Hepatic stellate cell (primary cell): ENCODE measurements at regions not wholly inside any gene's neighbourhood (a gene's known extent, or its start where the extent isn't known, plus 50 kb on each side); places are given as distances from the start of the nearest gene placed in this dataset.

Experiments used
- DNase-seq: peaks from one replicate; pipeline ENCODE4 v3.0.0; 2011; ENCODE audit warnings: low spot score

- no peak for DNase-seq
Measured at GRCh38 chr18:39113790-39114189, 1548.2 kb upstream of the CELF4 start.

DNA sequence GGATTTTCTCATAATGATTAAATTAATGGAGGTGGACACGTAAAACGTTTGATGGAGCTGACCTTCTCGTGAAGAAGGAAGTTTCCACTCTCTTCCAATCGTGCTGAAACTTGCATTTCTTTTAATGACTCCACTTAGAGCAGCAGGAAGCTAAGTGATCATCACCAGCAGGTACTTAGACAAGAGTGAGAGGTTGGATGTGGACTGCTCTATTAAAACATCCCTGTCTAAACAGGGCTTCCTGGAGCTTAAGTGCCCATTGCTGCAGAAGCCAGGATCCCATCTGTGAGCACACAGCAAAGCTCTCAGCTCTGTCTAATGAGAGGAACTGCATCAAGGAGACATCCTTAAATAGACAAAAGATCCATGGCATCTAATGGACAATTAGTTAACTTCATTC, 1539.5 kb upstream of the CELF4 start:
- no peak for DNase-seq

DNA sequence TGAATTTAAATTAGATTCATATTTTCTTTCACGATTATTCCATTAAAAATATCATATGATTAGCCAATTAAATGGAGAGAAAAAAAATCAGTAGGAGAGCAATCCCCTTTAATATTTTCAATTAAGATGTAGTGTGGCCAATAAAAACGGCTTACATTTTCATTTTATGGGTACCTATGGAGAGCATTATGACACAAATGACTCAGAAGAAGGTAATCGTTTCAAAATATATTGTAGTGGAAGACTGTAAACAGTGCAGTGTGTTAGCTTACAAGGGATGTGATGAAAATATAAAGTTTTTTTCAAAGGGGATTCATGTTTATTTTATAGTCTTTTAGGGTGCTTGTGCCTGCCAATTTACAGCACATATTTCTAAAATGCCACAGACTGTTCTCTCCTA, 1507.4 kb upstream of the CELF4 start:
- no peak for DNase-seq

- DNase-seq: no peak
Measured at GRCh38 chr18:39062426-39062825, 1496.8 kb upstream of the CELF4 start.

GRCh38 chr18:39058386-39059000, 1492.9 kb upstream of the CELF4 start:
- DNase-seq: no peak

GRCh38 chr18:39057423-39058064, 1491.9 kb upstream of the CELF4 start:
- no peak for DNase-seq

DNA sequence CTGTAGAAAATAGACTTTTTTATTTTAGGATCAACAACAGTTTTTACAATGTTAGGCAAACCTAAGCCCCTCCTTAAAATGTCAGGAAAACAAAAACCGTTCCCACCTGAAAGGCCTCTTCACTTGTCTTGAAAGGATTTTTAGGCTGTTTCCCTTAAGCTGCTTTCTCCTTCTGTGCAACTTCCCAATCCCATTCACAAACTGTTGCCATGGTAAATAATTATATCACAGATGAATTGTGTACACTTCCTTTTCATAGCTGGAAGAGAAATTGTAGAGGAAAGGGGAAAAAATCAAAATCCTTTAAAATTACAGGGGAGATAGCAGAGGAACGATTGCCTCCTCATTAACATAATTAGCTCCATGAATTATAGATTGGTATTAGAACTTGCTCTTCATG, 1488.0 kb upstream of the CELF4 start:
- no peak for DNase-seq

DNA sequence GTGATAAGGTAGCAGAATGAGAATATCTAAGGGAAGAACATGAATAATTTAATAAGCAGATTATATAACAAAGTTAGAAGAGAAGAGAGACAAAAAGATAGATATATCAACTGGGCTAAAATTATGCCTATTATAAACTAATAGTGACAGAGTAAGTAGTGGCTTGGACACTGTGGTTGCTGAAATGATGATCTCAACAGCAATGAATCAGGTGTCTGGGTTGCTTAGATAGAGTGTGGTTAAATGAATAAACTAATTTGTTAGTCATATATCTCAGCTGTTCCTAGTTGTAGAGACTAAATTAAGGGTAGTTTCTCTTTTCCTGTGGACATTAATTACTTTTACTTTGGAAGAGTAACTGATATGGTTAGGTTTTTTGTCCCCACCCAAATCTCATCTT, 1485.4 kb upstream of the CELF4 start:
- no peak for DNase-seq

GRCh38 chr18:39039813-39040212, 1474.2 kb upstream of the CELF4 start:
- DNase-seq: no peak

- DNase-seq: no peak
Measured at GRCh38 chr18:39037925-39038324, 1472.3 kb upstream of the CELF4 start.

DNA sequence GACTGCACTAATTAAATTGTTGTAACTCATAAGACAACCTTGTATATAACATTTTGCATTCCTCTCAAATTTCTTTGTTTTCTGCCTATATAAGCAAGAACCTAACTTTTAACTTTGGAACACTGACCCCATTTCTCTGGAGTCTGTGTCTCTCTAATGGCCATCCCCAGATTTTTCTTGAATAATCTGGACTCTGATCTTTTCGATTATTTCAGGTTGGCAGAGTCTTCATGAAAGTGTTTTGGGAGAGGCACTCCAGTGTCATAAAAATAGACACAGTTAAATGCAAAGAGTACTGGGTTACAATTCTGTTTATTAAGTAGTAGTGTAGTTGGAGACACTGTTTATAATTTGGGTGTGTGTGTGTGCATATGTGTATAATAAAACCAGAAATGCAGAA, 1467.7 kb upstream of the CELF4 start:
- DNase-seq: no peak

GRCh38 chr18:39031647-39032046, 1466.0 kb upstream of the CELF4 start:
- no peak for DNase-seq

DNA sequence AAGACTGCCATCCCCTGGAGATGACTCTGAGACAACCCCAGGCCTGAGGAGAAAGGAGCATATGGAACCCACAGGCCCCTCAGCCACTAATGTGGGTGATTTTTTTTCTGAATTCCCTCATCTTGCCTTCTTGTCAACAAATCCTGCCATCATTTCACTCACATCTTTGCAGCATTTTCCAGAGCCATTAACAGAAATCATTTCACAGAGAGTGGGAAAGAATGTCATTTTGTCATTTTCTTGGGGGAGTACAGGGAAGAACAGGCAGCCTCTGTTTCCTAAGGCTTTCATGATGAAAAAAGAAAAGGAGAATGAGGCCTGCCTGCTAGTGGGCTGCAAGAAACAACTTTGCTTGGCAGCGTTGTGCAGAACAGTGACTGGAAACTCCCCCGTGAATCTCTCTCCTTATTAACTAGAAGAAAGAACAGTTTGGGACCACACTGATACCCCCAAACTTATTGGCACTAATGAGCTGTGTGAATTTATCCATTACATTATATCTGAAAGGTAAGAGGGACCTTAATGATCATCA, 1464.6 kb upstream of the CELF4 start:
- no peak for DNase-seq

DNA sequence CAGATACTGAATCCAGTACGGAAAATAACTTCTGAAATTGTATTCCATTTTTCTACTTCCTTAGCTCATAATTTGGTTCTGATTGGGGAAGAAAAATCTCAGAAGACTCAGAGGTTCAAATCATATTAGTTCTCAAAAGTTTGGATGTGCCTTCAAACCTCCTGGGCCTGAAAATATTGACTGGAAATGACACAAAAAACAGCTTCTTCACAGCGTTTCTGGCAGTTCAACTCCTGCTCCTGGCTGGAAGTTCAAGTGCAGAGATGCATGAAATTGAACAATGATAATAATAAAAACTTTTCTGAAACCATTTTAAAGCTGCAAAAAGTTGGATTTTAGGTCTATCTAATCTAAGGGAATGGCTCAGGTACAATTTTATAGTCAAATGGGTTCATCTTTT, 1459.9 kb upstream of the CELF4 start:
- no peak for DNase-seq

- no peak for DNase-seq
Measured at GRCh38 chr18:39019989-39020388, 1454.4 kb upstream of the CELF4 start.

DNA sequence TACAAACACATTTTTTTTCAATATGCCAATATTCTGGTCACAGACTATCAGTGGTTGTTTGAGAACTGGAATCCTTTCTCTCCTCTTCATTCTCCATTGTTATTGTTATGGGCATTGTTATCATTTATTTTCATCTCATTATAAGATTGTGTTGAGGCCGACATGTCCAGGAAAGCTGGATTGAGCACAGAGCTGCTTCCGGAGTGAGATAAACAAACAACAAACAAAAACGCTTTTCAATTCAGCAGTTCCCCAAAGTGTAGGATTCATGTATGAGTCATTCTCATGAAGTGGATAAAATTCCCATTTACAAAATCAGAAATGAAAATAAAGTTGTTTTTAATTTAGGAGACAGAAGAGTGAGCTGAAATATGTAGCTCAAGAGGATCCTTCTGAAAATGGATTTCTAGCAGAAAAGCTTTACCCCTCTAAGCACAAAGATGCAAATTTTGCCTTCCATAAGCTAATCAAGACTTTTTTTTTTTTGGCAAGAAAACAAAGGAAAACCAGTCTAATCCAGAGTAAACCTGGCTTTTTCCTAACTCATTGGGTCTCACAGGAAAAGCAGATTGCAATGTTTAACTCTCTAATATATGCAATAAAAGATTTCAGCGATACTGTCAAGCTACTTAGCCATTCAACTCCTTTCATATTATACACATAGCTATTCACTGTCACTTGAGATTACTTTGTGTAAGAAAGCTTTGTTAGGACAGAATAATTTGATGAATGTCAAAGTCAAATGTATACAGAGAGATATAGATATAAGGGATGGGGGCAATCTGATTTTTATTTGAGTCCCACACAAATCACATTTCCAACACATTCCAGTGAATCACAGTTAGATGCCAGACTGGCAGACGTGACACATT, 1441.7 kb upstream of the CELF4 start:
- DNase-seq: no peak

- no peak for DNase-seq
Measured at GRCh38 chr18:38996056-38996455, 1430.5 kb upstream of the CELF4 start.

GRCh38 chr18:38993342-38993741, 1427.7 kb upstream of the CELF4 start:
- no peak for DNase-seq

- DNase-seq: no peak
Measured at GRCh38 chr18:38984968-38985367, 1419.4 kb upstream of the CELF4 start.

DNA sequence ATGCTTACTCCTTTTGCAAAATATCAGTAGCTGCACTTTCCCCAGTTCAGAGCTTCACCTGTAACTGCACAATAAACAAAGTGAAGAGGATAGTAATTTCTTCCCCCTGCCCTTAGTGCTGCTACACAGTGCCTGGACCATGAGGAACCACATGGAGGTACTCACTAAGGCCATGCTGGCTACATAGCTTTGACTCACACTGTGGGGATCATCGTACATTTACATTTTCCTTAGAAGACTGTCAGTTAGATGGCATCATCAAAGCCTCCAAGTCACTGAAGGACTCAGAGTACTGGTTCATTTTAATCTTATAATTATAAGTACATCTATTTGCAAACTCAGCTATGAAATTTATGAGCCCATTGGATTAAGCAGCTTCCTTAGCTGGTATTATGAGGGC, 1416.5 kb upstream of the CELF4 start:
- no peak for DNase-seq

DNA sequence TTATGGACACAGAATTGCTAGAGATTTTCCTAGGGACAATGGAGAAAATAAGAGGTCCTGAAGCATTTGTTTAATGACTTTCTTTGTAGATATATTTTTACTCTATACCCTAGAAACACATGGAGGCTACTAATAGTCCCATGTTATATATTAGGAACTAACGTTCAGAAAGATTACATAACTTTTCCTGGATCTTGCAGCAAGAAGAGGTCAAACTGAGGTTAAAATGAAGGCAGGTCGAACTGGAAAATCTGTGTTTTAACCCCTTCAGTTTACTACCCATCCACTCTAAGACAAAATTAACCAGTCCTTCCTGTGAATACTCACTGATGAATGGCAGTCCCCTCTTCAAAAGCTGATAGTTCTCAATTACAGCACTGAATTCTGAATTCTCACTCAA, 1415.8 kb upstream of the CELF4 start:
- no peak for DNase-seq

GRCh38 chr18:38980420-38980819, 1414.8 kb upstream of the CELF4 start:
- DNase-seq: no peak

DNA sequence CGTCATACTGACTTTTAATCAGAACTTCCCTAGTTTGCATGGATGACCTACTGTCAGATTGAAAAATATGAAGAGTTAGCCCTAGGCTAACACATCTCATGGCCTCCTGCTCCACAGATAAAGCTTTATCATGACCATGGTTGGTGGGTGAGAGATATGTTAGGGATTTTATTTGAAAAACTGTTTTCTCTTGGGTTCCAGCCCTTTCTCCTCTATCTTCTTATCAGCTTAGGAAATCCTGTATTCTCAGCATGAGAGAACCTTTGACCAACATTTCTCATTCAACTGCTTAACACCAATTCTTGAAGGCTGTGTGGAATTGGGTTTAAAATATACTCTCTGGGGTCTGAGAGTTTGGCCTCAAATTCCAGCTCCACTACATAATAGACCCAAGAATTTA, 1407.0 kb upstream of the CELF4 start:
- DNase-seq: no peak
